ENCODE measurements at regions not wholly inside any gene's neighbourhood (a gene's known extent, or its start where the extent isn't known, plus 50 kb on each side); places are given as distances from the start of the nearest gene placed in this dataset.

- TF ChIP-seq, protein P1, sequence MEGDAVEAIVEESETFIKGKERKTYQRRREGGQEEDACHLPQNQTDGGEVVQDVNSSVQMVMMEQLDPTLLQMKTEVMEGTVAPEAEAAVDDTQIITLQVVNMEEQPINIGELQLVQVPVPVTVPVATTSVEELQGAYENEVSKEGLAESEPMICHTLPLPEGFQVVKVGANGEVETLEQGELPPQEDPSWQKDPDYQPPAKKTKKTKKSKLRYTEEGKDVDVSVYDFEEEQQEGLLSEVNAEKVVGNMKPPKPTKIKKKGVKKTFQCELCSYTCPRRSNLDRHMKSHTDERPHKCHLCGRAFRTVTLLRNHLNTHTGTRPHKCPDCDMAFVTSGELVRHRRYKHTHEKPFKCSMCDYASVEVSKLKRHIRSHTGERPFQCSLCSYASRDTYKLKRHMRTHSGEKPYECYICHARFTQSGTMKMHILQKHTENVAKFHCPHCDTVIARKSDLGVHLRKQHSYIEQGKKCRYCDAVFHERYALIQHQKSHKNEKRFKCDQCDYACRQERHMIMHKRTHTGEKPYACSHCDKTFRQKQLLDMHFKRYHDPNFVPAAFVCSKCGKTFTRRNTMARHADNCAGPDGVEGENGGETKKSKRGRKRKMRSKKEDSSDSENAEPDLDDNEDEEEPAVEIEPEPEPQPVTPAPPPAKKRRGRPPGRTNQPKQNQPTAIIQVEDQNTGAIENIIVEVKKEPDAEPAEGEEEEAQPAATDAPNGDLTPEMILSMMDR (IDR thresholded peaks at IDR 0.05 in 2 of 3, conservative IDR thresholded peaks at IDR 0.05 in 1 of 3; ENCODE audit: control insufficient read depth in 2 of 3, extremely low read depth in 1 of 3, insufficient read depth in 1 of 3, low read depth in 3 of 3, low read length in 3 of 3): no peak
- TF ChIP-seq HDAC2 (IDR thresholded peaks at IDR 0.05) (no peak), NFYA (IDR thresholded peaks at IDR 0.05; ENCODE audit: borderline replicate concordance, low read depth, low read length) (no peak), RCOR1 (conservative IDR thresholded peaks at IDR 0.05; ENCODE audit: low read depth, low read length) (no peak), ZBED1 (IDR thresholded peaks at IDR 0.05; ENCODE audit: borderline replicate concordance) (no peak), EP300 (IDR thresholded peaks at IDR 0.05; ENCODE audit: borderline replicate concordance in 1 of 2, control insufficient read depth in 1 of 2, low read depth in 2 of 2, low read length in 2 of 2) (no peak)
Observed at GRCh38 chr4:149889991-149890390, 74.3 kb upstream of the IQCM start.

All from GM12878 (cell line).